ENCODE measurements at regions not wholly inside any gene's neighbourhood (a gene's known extent, or its start where the extent isn't known, plus 50 kb on each side); places are given as distances from the start of the nearest gene placed in this dataset.
"Not testable (repeated sequence)": the region's sequence is repeated elsewhere in the genome, so short reads cannot be mapped to it uniquely, and the experiment has no call there.

- H4K20me1 ChIP-seq (ENCODE audit: control insufficient read depth, extremely low read depth, insufficient read depth, low read length): no peaks in the 10 kb centered on the region
- H3K27me3 ChIP-seq (ENCODE audit: control insufficient read depth, insufficient read depth, low read length): peaks cover 3% of the 10 kb centered on the region
- H3K4me3 ChIP-seq (replicated peaks in 1 of 4; ENCODE audit: control extremely low read depth in 1 of 4, insufficient read depth in 1 of 4, low read depth in 3 of 4, low read length in 4 of 4): no peak overlapping the region
- H3K36me3 ChIP-seq (ENCODE audit: control insufficient read depth, insufficient read depth, low read length): no peaks in the 10 kb centered on the region
- no peak overlapping the region for H2AFZ ChIP-seq (ENCODE audit: low read length)
- no peak for DNase-seq (ENCODE audit: low read depth in 2 of 2)
- H3K9me3 ChIP-seq (ENCODE audit: control insufficient read depth, insufficient read depth, low read depth, low read length): no peaks in the 10 kb centered on the region
- no peak overlapping the region for H3K27ac ChIP-seq (ENCODE audit: insufficient read depth, low read length)
- peaks cover 4% of the 10 kb centered on the region for H3K4me1 ChIP-seq (ENCODE audit: control insufficient read depth, extremely low read depth, insufficient read depth, low read length)
- H3K4me2 ChIP-seq (ENCODE audit: extremely low read depth, insufficient read depth, low read length): no peak overlapping the region
- H3K79me2 ChIP-seq (ENCODE audit: control insufficient read depth, insufficient read depth, low read length): no peaks in the 10 kb centered on the region
- H3K9ac ChIP-seq (ENCODE audit: insufficient read depth, low read length): no peak overlapping the region
- no peak for TF ChIP-seq CTCF (conservative IDR thresholded peaks at IDR 0.05 in 1 of 2, IDR thresholded peaks at IDR 0.05 in 1 of 2; ENCODE audit: low read depth in 1 of 2, low read length in 2 of 2)
- TF ChIP-seq EZH2 (IDR thresholded peaks at IDR 0.05; ENCODE audit: low read length, missing control alignments): no peak
Measured at GRCh38 chr10:118961436-118961835, 68.1 kb upstream of the NANOS1 start.

- H3K4me2 ChIP-seq (ENCODE audit: extremely low read depth, insufficient read depth, low read length); H3K36me3 ChIP-seq (ENCODE audit: control insufficient read depth, insufficient read depth, low read length); H3K9ac ChIP-seq (ENCODE audit: insufficient read depth, low read length); H4K20me1 ChIP-seq (ENCODE audit: control insufficient read depth, extremely low read depth, insufficient read depth, low read length); H2AFZ ChIP-seq (ENCODE audit: low read length); H3K4me3 ChIP-seq (replicated peaks in 1 of 4; ENCODE audit: control extremely low read depth in 1 of 4, insufficient read depth in 1 of 4, low read depth in 3 of 4, low read length in 4 of 4); DNase-seq (ENCODE audit: low read depth in 2 of 2); H3K9me3 ChIP-seq (ENCODE audit: control insufficient read depth, insufficient read depth, low read depth, low read length); H3K27me3 ChIP-seq (ENCODE audit: control insufficient read depth, insufficient read depth, low read length); H3K79me2 ChIP-seq (ENCODE audit: control insufficient read depth, insufficient read depth, low read length); H3K4me1 ChIP-seq (ENCODE audit: control insufficient read depth, extremely low read depth, insufficient read depth, low read length); H3K27ac ChIP-seq (ENCODE audit: insufficient read depth, low read length): not testable (repeated sequence)
Measured at GRCh38 chr10:118962331-118962868, 67.1 kb upstream of the NANOS1 start.

GRCh38 chr10:118963341-118963740 lies 66.2 kb upstream of the NANOS1 start:
- H3K27me3 ChIP-seq (ENCODE audit: control insufficient read depth, insufficient read depth, low read length): no peaks in the 10 kb centered on the region

More at GRCh38 chr10:118963341-118963740, 66.2 kb upstream of the NANOS1 start:
- no peak for TF ChIP-seq EZH2 (IDR thresholded peaks at IDR 0.05; ENCODE audit: low read length, missing control alignments)
- no peak for TF ChIP-seq CTCF (conservative IDR thresholded peaks at IDR 0.05 in 1 of 2, IDR thresholded peaks at IDR 0.05 in 1 of 2; ENCODE audit: low read depth in 1 of 2, low read length in 2 of 2)
- no peaks in the 10 kb centered on the region for H3K79me2 ChIP-seq (ENCODE audit: control insufficient read depth, insufficient read depth, low read length)
- no peak overlapping the region for H3K9ac ChIP-seq (ENCODE audit: insufficient read depth, low read length)
- no peaks in the 10 kb centered on the region for H3K9me3 ChIP-seq (ENCODE audit: control insufficient read depth, insufficient read depth, low read depth, low read length)
- no peaks in the 10 kb centered on the region for H3K36me3 ChIP-seq (ENCODE audit: control insufficient read depth, insufficient read depth, low read length)
- H3K27ac ChIP-seq (ENCODE audit: insufficient read depth, low read length): no peak overlapping the region
- H2AFZ ChIP-seq (ENCODE audit: low read length): no peak overlapping the region
- no peak overlapping the region for H3K4me3 ChIP-seq (replicated peaks in 1 of 4; ENCODE audit: control extremely low read depth in 1 of 4, insufficient read depth in 1 of 4, low read depth in 3 of 4, low read length in 4 of 4)
- H3K4me2 ChIP-seq (ENCODE audit: extremely low read depth, insufficient read depth, low read length): no peak overlapping the region
- H4K20me1 ChIP-seq (ENCODE audit: control insufficient read depth, extremely low read depth, insufficient read depth, low read length): no peaks in the 10 kb centered on the region
- DNase-seq (ENCODE audit: low read depth in 2 of 2): no peak
- peaks cover 4% of the 10 kb centered on the region for H3K4me1 ChIP-seq (ENCODE audit: control insufficient read depth, extremely low read depth, insufficient read depth, low read length)

Data from fibroblast of lung (primary cell).